ENCODE measurements at regions not wholly inside any gene's neighbourhood (a gene's known extent, or its start where the extent isn't known, plus 50 kb on each side); places are given as distances from the start of the nearest gene placed in this dataset.
"Not testable (repeated sequence)": the region's sequence is repeated elsewhere in the genome, so short reads cannot be mapped to it uniquely, and the experiment has no call there.

GRCh38 chr6:776951-777350, 84.0 kb upstream of the EXOC2 start:
- Mint-ChIP-seq H3K27ac (no peak overlapping the region), H3K4me1 (no peaks in the 10 kb centered on the region), H3K4me3 (no peak overlapping the region), H3K9me3 (no peaks in the 10 kb centered on the region), H3K27me3 (ENCODE audit: low read depth in 3 of 3) (peaks cover 3 to 9% (median 9%) of the 10 kb centered on the region in 3 donors), H3K36me3 (no peaks in the 10 kb centered on the region)
- no peak for DNase-seq

- Mint-ChIP-seq H3K4me3 (no peak overlapping the region), H3K4me1 (no peaks in the 10 kb centered on the region), H3K36me3 (no peaks in the 10 kb centered on the region), H3K9me3 (no peaks in the 10 kb centered on the region), H3K27ac (no peak overlapping the region), H3K27me3 (ENCODE audit: low read depth in 3 of 3) (peaks cover 3 to 11% (median 9%) of the 10 kb centered on the region in 3 donors)
- no peak for DNase-seq
Measured at GRCh38 chr6:776528-776931, 83.6 kb upstream of the EXOC2 start.

DNA sequence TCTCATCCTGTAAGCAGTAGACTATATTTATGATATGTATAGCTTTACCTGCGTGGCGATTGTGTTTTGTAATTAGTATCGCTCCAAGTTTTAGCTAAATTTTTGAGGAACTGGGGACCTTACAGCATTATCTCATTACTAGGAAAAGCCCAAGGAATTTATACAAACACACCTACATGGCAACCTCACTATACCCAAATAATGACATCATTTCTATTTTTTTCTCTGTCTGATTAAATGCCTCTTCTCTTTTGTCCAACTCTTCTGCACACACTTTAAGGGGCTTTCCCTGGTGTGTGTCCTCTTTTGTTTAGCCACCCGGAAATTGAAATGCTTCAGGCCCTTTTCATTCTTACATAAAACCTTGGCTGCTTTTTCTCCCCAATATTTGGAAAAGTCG, 82.9 kb upstream of the EXOC2 start:
- Mint-ChIP-seq H3K27ac (no peak overlapping the region), H3K27me3 (ENCODE audit: low read depth in 3 of 3) (peaks cover 3 to 11% (median 8%) of the 10 kb centered on the region in 3 donors), H3K4me3 (no peak overlapping the region)

DNA sequence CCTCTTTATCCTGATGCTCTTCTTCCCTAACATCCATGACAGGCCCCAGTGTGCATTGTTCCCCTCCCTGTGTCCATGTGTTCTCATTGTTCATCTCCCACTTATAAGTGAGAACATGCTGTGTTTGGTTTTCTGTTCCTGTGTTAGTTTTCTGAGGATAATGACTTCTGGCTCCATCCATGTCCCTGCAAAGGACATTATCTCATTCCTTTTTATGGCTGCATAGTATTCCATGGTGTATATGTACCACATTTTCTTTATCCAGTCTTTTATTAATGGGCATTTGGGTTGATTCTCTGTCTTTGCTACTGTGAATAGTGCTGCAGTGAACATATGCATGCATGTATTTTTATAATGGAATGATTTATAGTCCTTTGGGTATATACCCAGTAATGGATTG, 78.7 kb upstream of the EXOC2 start:
- not testable (repeated sequence) for H3K4me1 Mint-ChIP-seq, H3K36me3 Mint-ChIP-seq, H3K4me3 Mint-ChIP-seq, H3K9me3 Mint-ChIP-seq, DNase-seq, H3K27ac Mint-ChIP-seq
- peaks cover 3 to 17% (median 12%) of the 10 kb centered on the region in 3 donors for H3K27me3 Mint-ChIP-seq (ENCODE audit: low read depth in 3 of 3)

More for the DNA sequence above, 82.9 kb upstream of the EXOC2 start:
- Mint-ChIP-seq H3K9me3 (peaks cover 0 to 4% (median 0%) of the 10 kb centered on the region in 6 donors), H3K4me1 (no peaks in the 10 kb centered on the region), H3K36me3 (no peaks in the 10 kb centered on the region)
- no peak for DNase-seq

DNA sequence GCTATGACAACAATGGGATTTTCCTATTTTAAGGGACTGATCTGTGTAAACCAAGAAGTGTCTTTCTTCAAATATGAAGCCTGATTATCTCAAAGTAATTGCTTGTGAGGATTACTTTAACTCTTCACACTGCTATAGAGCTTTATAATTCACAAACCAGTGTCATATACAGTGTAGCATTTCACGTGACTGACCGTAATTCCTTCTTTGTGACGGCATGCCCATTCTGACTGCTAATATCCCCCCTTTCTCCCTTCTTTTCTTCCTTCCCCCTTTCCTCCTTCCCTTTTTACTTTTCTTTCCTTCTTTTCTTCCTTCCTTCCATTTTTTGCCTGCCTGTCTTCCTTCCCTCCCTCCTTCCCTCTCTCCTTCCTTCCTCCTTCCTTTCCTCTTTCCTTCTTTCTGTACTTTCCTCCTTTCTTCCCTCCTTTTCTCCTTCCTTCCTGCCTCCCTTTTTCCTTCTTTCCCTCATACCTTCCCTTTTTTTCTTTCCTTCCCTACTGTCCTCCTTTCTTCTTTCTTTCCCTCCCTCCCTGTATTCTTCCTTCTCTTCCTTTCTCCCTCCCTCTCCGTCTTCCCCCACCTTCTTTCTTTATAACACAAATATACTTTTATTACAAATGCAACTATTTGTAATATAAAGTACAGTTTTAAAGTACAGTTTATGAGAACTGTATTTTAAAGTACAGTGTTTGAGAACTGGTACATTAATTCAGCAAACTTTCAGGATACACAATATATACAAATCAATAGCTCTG, 75.0 kb upstream of the EXOC2 start:
- Mint-ChIP-seq H3K36me3 (no peaks in the 10 kb centered on the region), H3K27me3 (ENCODE audit: low read depth in 3 of 3) (peaks cover 0 to 23% (median 14%) of the 10 kb centered on the region in 3 donors), H3K4me3 (no peak overlapping the region), H3K4me1 (no peaks in the 10 kb centered on the region), H3K27ac (no peak overlapping the region), H3K9me3 (peaks cover 0 to 4% (median 0%) of the 10 kb centered on the region in 6 donors)
- DNase-seq, result no peak

DNA sequence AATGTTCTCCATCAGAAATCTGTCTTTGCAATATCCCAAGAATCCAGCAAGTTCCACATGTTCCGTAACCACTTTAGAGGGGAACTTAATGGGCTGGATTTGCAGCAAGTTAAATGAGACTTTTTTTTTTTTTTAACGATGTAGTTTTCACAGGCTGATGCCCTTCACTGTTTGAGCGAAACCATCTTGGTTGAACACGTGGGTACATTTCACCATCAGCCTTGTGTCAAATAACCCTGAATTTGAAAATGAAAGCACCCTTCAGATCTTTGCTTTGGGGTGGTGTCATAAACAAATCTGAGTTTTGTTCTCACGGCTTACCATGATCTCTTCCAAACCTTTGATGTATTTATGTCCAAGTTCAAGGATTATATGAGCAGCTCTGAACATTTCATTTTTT, 73.7 kb upstream of the EXOC2 start:
- no peak for DNase-seq
- peaks cover 0 to 4% (median 0%) of the 10 kb centered on the region in 6 donors for H3K9me3 Mint-ChIP-seq
- H3K4me3 Mint-ChIP-seq, result peak overlapping the region in 1 of 5 donors; percentile 57
- H3K36me3 Mint-ChIP-seq, result no peaks in the 10 kb centered on the region
- no peaks in the 10 kb centered on the region for H3K4me1 Mint-ChIP-seq
- H3K27ac Mint-ChIP-seq, result no peak overlapping the region
- H3K27me3 Mint-ChIP-seq (ENCODE audit: low read depth in 3 of 3), result peaks cover 0 to 18% (median 9%) of the 10 kb centered on the region in 3 donors

- Mint-ChIP-seq H3K27ac (no peak overlapping the region), H3K9me3 (no peaks in the 10 kb centered on the region), H3K4me3 (no peak overlapping the region), H3K36me3 (no peaks in the 10 kb centered on the region), H3K27me3 (ENCODE audit: low read depth in 3 of 3) (peaks cover 2 to 8% (median 8%) of the 10 kb centered on the region in 3 donors), H3K4me1 (no peaks in the 10 kb centered on the region)
- no peak for DNase-seq
Measured at GRCh38 chr6:761997-762396, 69.1 kb upstream of the EXOC2 start.

- Mint-ChIP-seq H3K36me3 (no peaks in the 10 kb centered on the region), H3K27me3 (ENCODE audit: low read depth in 3 of 3) (peaks cover 2 to 8% (median 5%) of the 10 kb centered on the region in 3 donors), H3K9me3 (no peaks in the 10 kb centered on the region), H3K27ac (no peak overlapping the region), H3K4me3 (no peak overlapping the region), H3K4me1 (no peaks in the 10 kb centered on the region)
- DNase-seq, result no peak
Measured at GRCh38 chr6:760982-761955, 68.3 kb upstream of the EXOC2 start.

DNA sequence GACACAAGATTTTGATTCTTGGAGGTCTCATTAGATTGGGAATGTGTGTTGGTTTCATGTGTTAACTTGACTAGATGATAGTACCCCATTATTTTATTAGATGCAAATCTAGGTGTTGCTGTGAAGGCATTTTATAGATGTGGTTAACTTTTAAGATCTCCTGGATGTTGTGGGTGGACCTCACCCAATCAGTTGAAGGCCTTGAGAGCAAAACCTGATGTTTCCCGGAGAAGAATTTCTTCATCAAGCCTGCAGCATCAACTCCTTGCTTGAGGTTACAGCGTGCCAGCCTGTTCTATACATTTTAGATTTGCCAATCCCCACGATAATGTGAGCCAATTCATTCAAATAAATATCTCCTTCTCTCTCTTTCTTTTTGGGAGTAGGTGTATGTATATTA, 66.8 kb upstream of the EXOC2 start:
- Mint-ChIP-seq H3K36me3 (no peaks in the 10 kb centered on the region), H3K9me3 (peaks cover 0 to 1% (median 0%) of the 10 kb centered on the region in 6 donors), H3K27me3 (ENCODE audit: low read depth in 3 of 3) (peaks cover 2 to 8% (median 5%) of the 10 kb centered on the region in 3 donors), H3K4me1 (no peaks in the 10 kb centered on the region), H3K27ac (no peak overlapping the region), H3K4me3 (no peak overlapping the region)
- DNase-seq, result no peak

DNA sequence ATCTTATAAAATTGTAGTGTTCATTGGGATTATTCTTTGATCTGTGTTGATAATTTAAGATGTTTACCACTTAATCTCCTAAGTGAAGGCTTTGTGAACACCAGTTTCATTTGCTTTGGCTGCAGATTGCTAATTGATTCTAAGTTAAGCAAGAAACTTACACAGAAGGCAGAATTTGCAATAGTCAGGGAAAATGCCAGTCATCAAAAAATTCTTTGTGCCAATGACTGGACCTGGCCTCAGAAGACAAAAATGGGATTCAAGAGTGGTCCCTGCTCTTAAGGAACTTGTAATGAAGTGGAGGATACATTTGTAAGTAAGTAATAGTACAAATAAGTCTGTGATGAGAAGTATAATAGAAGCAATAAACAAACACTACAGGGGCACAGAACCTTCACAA, 63.3 kb upstream of the EXOC2 start:
- no peak overlapping the region for H3K4me3 Mint-ChIP-seq
- peaks cover 0 to 1% (median 0%) of the 10 kb centered on the region in 6 donors for H3K9me3 Mint-ChIP-seq
- no peaks in the 10 kb centered on the region for H3K4me1 Mint-ChIP-seq
- no peaks in the 10 kb centered on the region for H3K36me3 Mint-ChIP-seq
- no peak for DNase-seq
- peaks cover 0 to 2% (median 1%) of the 10 kb centered on the region in 3 donors for H3K27me3 Mint-ChIP-seq (ENCODE audit: low read depth in 3 of 3)
- H3K27ac Mint-ChIP-seq, result no peak overlapping the region

DNA sequence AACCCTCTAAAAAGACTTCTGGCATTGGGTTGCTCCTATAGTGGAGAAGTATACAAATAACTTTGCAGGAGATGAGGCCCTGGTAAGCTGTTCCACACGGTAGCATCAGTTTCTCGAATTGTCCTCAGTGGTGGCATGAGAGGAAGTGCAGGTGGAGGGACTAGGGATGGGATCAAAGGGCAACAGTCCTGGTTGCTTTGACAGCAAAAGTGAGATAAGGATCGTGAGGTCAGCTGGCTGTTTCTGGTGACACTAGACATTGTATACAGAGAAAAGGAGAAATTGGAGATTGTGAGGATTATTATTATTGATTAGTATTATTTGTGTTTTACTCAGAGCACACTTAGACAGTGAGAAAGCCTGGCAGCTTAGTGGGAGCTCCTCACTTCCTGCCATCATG, 61.3 kb upstream of the EXOC2 start:
- Mint-ChIP-seq H3K36me3 (no peaks in the 10 kb centered on the region), H3K4me1 (no peaks in the 10 kb centered on the region), H3K9me3 (peaks cover 0 to 1% (median 0%) of the 10 kb centered on the region in 6 donors), H3K4me3 (no peak overlapping the region), H3K27me3 (ENCODE audit: low read depth in 3 of 3) (peaks cover 0 to 4% (median 0%) of the 10 kb centered on the region in 3 donors), H3K27ac (no peak overlapping the region)
- DNase-seq, result no peak

DNA sequence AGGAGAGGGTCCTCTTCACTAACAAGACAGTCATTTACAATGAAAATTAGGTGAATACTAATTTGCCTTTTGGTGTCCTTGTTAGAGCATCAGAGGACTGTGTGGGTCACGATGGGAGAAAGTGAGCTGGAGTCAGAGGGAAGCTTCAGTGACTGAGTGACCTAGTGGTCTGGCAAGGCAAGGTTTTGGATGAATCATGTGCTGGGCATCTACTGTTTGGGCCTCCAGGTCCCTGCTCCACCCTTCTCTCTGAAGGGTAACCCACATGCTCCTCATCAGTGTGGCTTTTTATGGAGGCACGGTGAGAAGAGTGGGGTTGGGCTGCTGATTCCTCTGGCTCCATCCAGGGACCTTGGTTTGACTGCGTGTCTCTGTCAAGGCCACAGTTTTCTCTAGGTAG, 60.5 kb upstream of the EXOC2 start:
- H3K9me3 Mint-ChIP-seq, result peaks cover 0 to 1% (median 0%) of the 10 kb centered on the region in 6 donors
- H3K27me3 Mint-ChIP-seq (ENCODE audit: low read depth in 3 of 3), result peaks cover 0 to 4% (median 0%) of the 10 kb centered on the region in 3 donors
- no peak overlapping the region for H3K4me3 Mint-ChIP-seq
- no peak overlapping the region for H3K27ac Mint-ChIP-seq
- DNase-seq, result no peak
- no peaks in the 10 kb centered on the region for H3K36me3 Mint-ChIP-seq
- no peaks in the 10 kb centered on the region for H3K4me1 Mint-ChIP-seq

DNA sequence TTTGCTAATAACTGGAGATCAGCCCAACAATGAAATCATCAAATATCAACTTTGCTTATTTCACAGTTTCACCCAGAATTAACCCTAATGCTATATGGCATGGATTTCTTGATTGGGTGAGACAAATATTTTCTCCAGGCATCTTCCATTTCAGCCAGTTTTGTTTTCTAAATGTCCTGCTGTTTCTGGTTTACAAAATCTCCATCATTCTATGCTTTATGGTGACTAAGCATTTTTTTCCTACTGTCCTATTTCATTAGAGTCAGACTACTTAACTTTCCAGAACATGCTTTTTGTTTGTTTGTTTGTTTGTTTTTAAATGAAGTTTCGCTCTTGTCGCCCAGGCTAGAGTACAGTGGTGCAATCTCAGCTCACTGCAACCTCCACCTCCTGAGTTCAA, 59.5 kb upstream of the EXOC2 start:
- H3K36me3 Mint-ChIP-seq, result no peaks in the 10 kb centered on the region

DNA sequence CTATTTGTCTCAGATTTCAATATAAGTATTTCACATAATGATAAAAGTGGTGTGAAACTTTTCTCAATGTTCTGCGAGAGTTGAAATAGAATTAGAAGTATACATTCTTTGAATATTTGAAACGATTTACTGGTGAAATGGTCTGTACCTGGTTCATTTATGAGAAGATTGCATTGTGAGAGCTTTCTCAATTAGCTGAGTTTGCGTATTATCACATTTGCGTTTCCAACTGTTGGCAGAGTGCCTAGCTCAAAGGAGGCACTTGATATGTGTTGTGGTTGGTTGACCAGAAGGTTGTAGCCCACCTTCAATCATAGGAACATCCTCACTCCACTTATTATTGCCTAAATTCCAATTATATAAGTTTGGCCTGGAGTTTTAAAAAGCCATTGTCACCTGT, 58.8 kb upstream of the EXOC2 start:
- H3K4me3 Mint-ChIP-seq, result no peak overlapping the region
- H3K9me3 Mint-ChIP-seq, result peaks cover 0 to 1% (median 0%) of the 10 kb centered on the region in 6 donors
- H3K27ac Mint-ChIP-seq, result no peak overlapping the region
- no peaks in the 10 kb centered on the region for H3K36me3 Mint-ChIP-seq
- no peaks in the 10 kb centered on the region for H3K4me1 Mint-ChIP-seq
- no peak for DNase-seq
- H3K27me3 Mint-ChIP-seq (ENCODE audit: low read depth in 3 of 3), result peaks cover 0 to 4% (median 0%) of the 10 kb centered on the region in 3 donors

More for the DNA sequence above, 59.5 kb upstream of the EXOC2 start:
- Mint-ChIP-seq H3K27ac (no peak overlapping the region), H3K9me3 (peaks cover 0 to 1% (median 0%) of the 10 kb centered on the region in 6 donors), H3K27me3 (ENCODE audit: low read depth in 3 of 3) (peaks cover 0 to 4% (median 0%) of the 10 kb centered on the region in 3 donors), H3K4me3 (no peak overlapping the region), H3K4me1 (no peaks in the 10 kb centered on the region)
- no peak for DNase-seq

Measured in immature natural killer cell (primary cell).